GM18519 (cell line): ENCODE measurements at regions not wholly inside any gene's neighbourhood (a gene's known extent, or its start where the extent isn't known, plus 50 kb on each side); places are given as distances from the start of the nearest gene placed in this dataset.

ENCODE experiments used
- ATAC-seq: cut with Tn5 transposase; IDR thresholded peaks from one replicate; pipeline ENCODE4 v1.9.1; 2021; ENCODE audit warnings: mild to moderate bottlenecking, moderate library complexity; ENCODE audit not compliant: unreplicated experiment, low FRiP score

DNA sequence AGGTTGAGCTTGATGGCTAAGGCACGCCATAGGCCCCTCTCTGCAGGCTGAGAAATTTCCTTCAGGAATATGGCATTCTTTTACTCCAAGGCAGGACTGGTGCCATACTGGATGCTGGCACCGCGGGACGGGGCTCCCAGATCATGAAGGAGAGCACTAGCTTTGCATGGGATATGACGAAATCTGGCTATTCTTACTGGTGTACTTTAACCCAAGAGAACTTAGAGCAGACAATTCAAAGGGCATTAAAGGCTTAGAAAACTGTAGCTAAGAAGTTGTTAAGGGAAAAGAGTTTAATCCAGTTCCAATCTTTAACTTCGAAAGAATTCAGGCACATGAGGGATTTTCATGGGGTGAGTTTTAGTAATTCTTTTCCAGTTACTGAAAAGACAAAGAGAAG, 204.4 kb upstream of the ESRRG start:
- ATAC-seq: no peak

DNA sequence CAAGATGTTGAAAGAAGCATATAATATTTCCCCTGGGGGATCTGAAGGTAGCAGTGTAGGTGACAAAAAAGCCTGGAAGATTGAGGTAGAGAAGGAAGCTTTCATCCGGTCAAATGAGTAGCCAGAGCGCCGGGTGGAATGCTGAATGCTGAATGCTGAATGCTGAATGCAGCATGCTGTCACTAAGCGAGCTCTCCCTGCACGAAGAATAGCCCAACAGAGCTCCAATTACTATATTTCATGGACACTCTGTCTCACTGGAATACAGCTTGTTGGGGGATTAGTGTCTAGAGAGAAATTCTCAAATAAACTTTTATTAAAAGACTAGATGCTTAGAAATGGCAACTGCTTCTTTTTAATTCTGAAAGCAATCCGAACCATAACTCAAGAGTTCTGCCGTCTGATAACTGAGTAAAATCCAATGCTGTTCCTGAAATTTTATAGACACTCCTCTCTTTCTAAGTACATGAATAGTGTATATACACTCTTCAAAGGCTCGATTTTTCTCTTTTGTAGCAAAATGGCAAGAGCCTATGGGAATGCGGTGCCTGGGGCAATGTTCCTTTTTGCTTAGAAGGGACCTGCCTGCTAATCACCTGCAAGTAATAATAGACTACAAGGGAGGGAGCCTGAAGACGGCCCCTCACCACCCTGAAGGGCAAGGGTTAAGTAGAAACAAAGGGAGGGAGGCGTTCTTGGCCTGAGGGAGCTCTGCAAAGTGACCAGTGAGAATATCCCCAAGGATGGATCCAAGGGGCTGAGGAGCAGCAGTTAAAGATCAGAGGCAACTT, 203.7 kb upstream of the ESRRG start:
- no peak for ATAC-seq

DNA sequence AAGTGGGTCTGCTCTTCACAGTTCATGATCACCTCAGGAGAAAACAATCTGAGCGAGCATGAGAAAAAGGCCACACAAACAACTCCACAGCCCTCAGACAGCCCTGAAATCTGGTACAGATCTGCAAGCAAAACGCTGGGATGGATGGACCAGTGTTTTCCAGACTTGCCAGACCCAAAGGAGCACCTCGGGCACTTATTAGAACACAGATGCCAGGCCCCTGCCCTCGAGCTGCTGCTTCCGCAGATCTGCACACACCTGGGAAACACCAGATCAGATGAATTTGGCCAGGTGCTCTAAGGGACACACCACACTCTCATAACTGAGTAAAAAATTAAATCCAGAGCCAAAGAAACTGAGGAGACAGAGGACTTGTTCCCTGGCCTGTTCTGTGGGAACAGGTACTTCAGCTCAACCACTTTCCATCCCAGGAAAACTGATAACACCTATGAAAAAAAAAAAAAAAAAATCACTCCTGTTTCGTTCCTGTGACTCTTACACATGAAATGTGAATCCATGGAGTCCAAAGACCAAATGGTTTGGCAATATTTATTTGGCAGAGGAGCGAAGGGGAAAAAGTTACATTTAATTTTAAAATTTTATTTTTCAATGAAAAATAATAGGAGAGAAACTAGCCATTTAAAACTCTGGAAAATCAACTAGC, 202.9 kb upstream of the ESRRG start:
- ATAC-seq: no peak

DNA sequence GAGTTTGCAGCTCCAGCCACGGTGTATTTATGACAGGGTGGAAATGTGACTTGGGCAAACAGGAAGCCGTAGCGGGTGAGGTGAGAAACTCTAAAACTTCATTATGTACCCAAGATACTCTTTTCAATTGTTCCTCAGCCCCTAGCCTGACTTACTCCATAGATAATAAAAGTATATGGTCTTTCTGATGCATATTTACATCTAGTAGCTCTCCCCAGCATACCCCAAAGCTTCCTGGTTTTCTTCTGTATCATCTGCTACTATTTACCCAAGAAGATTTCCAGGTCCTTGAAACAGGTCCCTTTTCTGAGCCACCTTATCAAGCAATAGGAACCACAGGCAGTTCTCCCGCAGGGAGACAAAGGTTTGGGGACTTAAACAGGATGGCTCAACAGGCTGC, 201.5 kb upstream of the ESRRG start:
- no peak for ATAC-seq

DNA sequence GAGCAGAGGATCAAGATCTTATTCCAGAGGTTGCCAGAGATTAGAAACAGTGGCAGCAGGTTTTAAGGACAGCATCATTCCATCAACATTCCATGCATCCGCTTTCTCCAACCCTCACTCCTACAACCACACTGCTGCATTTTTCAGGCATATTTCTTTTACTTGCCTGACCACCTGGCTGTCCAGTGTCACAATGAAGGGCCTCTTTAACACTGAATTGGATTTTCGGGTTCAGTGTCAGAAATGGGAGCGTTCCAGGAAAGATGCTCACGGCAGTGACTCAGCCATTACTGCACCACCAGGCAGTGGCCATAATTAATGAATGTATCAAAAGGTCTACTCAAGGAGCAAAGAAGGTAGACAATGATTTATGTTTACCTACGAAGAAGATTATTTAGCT, 200.4 kb upstream of the ESRRG start:
- ATAC-seq: no peak

DNA sequence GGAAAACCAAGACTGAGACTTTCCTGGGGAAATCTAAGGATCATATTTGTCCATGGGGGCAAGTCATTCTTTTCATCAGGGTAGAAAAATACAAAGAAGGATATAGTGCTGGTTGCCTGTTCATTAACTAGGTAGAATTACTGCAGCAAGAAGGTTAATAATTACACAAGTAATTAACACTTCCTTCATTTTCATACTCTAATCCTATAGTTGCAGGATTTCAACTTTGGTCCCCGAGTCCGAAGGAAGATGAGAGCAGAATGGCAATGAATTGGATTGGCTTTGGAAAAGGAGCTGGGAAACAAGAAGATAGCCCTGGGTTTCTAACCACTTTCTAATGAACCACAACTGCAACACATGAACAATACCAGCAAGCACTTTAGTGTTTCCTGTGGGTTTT, 199.2 kb upstream of the ESRRG start:
- no peak for ATAC-seq

DNA sequence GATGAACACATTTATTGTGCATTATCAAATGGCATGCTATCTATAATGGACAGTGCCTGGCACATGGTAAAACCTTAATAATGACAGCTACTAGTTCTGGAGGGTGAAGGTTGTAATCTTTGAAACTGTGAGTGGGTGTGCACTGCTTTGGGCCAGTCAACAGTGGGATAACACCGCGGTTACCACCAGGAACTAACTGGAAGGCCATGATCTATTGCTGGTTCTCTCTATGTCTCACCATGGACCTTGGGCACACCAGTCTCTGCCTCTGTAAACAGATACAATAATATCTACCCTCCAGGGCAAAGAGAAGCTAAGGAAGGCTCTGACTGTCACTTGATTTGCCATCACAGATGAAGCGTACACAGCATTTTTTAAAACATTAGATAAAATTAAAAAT, 198.6 kb upstream of the ESRRG start:
- ATAC-seq: no peak

DNA sequence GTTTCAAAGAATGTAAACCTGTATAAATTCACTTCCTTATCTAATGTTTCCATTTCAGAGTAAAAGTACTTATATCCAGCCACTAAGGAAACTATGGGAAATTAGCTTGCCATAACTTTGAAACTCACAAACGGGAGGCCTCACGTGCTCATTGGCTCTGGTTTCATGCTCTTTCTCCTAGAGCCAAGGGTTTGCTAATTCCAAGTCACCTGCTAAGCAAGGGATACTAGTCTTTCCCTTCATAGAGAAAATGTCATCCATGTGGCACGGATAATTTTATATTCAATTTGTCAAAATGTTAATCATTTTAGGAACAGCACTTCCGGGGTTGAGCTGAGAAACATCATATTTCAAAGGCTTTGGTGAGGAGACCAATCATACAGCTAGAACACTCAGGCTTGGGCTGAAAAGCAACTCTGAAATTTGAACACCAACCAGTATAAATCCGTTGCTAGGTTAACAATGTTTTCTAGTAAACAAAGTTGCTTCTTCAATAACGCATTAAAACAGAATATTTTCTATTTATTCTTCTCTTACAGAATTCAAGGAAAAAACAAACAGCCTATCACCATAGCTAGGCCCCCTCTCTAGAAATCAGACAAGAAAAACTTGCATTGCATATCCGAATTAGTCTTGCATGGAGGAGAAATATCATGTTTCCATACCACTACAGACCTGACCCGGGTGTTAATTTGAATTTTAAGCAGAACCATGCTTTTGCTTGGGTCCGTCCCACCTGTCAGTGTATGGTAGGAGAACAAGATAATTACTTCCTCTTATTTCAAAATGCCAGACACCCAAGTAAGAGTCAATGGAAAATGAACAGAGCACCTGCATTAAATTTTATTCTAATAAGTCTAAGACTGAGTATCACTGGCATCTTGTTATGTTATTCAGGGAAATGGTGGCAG, 196.1 kb upstream of the ESRRG start:
- no peak for ATAC-seq

DNA sequence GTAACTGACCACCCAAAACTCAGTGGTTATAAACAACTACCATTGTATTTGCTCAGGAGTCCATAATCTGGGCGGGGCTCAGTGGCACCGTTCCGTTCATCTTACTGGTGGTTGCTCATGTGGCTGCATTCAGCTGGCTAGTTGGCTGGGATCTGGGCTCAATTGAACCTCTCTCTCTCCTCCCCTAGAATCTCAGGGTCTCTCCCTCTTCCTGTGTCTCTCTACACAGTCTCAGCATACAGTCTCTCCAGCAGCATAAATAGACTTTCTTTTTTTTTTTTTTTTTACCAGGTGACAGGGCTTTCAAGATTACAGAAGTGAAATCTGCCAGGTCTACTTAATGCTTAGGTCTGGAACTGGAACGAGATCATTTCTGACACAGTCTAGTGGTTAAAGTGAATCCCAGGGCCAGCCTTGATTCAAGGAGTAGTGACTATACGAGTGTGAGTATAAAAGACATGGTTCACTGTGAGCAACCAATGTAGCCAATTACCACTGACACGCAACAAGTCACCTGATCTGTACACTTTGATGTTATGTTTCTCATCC, 193.7 kb upstream of the ESRRG start:
- no peak for ATAC-seq

DNA sequence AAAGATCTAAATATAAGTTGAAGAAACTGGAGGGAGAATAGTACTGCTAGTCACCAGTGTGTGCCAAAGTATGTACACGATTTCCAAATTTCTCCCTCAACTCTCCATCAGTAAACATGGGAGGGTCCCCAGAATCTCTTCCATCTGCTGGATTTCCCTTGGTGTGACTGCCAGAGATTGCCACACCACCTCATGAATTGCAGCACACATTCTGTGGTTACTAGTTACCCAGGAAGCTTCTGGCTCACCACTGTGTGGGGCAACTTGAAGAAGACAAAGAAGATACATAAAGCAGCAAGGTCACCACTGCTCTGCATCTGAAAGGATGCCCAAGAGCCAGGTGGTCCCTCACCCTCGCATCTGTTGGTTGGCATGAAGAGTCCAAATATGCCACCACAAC, 191.7 kb upstream of the ESRRG start:
- no peak for ATAC-seq

DNA sequence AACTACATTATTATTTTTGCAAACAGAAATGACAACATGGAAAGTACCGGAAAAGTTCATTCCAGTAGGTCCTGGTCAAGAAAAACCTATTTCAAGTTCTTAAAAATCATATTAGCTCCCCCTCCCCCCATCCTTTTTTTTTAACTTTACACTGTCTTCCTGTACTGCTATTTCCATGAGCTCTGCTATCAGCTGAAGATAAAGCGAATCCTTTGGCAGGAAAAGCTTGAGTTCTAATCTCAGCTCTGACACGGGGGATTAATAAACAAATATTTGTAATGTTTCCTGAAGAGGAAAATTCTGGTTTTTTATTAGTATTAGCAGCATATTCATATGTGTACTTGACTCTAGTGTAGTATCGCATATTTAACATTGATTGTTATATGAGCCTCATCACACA, 190.7 kb upstream of the ESRRG start:
- no peak for ATAC-seq

DNA sequence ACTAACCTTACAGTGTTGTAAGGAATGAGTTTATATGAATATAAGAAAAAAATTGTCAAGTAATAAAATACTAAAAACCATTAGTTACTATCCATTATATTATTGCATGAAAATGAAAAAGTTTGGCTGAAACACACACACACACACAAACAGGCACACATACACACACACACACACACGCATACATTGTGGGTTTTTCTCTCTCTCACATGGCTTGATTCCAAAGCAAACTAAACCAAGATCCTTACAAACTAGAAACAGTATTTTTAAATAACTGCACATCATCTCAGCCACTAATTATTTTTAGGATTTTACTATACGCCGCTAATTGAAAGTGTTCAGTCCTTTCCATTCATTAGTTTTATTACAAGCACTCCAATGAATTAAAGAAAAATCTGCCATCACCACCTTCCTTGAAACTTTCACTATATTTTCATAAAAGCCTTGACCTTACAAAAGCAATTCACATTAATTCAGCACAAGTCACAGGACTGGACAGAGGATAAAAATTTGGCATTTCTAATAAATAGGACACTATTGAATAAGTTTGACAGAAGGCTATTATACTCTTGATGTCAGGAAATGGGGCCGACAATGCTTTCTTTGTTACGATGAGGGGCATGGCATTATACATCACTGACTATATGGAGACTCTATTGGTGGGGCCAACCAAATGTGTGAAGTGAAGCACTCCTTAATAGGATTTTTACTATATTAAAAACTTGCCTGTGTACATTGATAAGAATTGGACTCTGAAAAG, 187.0 kb upstream of the ESRRG start:
- ATAC-seq: no peak

DNA sequence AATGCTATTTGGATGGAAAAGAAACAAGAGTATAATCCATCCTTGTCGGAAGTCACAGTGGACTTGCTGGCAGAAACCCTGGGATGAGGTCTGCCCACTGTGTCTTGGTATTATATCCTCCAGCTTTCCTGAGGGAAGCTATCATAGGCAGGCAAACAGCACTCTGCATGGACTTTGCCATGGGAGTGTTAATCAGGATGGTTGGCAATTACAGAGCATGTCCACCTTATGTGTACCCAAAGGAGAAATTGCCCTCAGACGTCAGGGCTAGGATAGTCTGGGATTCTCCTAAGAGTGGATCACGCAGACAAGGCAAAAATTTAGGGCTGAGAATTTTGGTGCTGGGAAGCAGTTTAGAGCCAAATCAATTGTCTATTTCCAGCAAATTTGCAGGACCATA, 184.9 kb upstream of the ESRRG start:
- ATAC-seq: no peak

DNA sequence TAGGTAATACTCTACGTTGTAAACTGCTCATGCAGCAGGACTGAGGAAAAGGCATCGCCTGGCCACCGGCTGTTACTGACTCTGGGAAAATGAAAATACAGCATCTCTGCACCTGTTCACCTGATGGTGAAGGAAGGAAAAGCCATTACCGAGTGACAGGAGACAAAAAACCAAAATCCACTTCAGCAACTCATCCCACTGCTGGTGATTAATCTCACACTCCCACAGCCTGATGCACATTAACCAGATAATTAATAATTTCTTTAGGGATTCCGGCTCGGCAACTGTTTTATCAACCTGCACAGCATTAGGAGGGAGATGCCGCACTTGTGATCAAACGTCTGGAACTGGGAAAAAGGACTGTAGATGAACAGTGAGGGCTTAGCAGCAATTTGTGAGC, 183.9 kb upstream of the ESRRG start:
- ATAC-seq: no peak

DNA sequence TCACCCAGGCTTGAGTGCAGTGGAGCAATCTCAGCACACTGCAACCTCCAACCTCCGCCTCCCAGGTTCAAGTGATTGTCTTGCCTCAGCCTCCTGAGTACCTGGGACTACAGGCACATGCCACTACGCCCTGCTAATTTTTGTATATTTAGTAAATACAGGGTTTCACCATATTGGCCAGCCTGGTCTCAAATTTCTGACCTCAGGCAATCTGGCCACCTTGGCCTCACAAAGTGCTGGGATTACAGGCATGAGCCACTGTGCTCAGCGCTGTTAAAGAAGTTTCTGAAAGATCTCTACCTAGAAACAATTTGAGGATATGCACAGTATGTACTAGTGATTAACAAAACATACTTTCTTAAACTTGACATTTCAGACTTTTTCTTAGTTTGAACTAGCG, 182.6 kb upstream of the ESRRG start:
- no peak for ATAC-seq

DNA sequence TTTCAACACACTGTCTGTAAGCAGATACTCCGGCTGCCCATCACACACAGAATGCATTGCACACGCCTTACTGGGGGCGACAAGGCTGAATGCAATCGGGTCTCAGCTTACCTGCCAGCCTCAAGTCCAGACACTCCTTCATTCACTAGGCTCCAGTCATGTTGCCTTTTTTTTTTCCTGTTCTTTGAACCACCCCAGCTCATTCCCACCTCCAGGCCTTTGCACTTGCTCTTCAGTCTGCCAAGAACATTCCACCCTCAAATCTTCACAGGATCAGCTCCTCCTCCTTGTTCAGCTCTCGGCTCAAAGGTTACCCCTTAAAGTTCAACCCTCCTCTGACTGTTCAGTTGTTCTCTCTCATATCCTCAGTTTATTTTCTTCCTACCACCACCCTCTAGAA, 181.9 kb upstream of the ESRRG start:
- no peak for ATAC-seq

DNA sequence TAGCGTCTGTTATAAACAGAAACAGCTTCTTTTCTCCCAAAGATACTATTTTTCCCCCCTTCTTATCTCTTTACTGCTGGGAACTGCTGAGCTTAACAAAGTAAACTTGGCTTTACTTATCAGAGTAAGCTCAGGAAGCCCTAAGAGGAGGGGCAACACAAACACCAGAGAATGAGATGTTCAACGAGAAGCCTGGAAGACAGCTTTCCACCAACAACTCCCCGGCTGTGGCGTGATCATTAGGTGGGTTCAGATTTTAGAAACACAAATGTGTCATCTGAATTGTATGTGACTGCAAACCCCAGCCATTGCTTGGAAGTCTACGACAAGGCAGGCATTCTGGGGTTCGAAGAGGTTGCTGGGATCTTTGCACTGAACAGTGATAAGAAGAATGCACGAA, 181.2 kb upstream of the ESRRG start:
- no peak for ATAC-seq

DNA sequence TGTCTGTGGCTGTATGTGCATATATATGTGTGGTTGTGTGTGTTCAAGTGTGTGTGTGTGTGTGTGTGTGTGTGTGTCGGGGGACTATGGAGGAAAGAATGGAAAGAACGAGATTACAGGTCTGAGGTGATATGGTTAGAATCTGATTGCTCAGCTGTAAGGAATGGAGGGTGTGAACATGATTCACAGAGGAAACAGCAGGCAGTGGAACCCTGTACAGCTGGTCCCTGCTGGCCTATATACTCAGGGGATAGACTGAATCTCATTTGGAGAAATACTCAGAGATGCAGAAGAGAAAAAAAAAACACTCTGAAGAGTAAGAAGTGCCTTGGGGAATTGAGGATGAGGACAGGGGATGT, 180.1 kb upstream of the ESRRG start:
- no peak for ATAC-seq

DNA sequence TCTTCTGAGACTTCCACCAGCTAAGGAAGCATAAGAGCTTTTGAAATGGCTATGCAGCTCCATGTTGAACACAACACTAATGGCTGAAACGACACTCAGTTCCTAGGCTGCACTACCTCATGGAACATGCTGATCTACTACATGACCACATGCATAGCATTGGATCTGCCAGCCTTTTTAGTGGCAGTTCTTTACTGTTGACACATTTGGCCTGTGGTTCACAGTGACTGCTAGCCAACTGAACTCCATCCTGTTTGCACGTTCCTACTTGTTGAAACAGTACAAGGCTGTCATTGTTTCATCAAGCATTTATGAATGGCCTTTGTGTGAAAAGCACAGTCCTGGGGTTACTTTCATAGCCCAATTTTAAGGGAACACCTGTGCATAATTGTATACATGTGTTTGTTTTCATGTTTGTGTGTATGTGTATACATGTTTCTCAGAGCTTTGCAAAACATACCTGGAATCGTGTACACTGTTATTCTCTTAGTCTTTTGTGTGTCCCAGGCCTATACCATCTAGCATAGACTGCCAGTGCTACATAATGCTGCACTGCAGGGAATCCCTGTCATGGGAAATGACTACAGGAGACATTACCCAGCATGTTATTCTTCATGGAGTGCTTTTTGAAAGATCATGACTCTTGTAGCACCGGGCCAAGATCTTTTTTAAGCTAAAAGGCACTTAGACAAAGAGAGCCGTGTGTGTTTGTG, 179.6 kb upstream of the ESRRG start:
- no peak for ATAC-seq

DNA sequence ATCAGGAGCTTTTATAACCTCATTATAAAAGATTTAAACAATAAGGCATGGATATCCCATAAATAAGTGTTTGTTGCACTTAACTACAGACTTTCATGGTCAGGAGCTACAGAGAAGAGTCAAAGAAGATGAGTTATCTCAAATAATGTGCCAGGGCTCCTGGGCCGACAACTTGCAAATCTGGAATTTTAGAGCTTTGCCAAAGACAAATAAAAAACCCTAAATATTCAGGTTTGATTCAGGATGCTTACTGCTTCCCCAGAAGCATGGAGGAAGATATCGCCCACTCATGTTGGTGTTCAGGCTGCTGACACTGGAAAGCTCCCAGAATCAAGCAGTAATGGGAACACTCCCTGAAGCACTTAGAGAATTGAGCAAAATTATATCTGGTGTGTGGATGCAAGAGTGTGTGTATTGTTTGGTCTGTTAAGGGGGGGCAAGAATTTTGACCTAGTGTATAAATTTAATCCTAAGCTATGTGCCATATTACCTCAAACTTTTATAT, 176.9 kb upstream of the ESRRG start:
- no peak for ATAC-seq
